WTC11 (cell line): ENCODE measurements at regions not wholly inside any gene's neighbourhood (a gene's known extent, or its start where the extent isn't known, plus 50 kb on each side); places are given as distances from the start of the nearest gene placed in this dataset.

Source experiments
- ATAC-seq: fragments of 200-7000 bp; cut with Tn5 transposase; 2 replicates; pipeline ENCODE4 v1.10.0; 2021; ENCODE audit warnings: mild to moderate bottlenecking, moderate library complexity
- CTCF ChIA-PET: fragments of 300-600 bp; sonication (Branson Sonifier 250); formaldehyde crosslinking; loops from one replicate; lab custom pipeline; 2021; ENCODE audit warnings: antibody characterized with exemption; lab: Charles Lee
- POLR2A ChIA-PET: fragments of 350-600 bp; sonication (Branson Sonifier 250); formaldehyde crosslinking; loops from one replicate; lab custom pipeline; 2021; ENCODE audit warnings: antibody characterized with exemption; lab: Charles Lee
- DNase-seq: peaks from one replicate; pipeline ENCODE4 v3.0.0; 2021; ENCODE audit warnings: low spot score
- H3K27ac Mint-ChIP-seq: 2 replicates; pipeline ENCODE4 v1.8.0; 2021; ENCODE audit warnings: mixed read lengths
- H3K27me3 Mint-ChIP-seq: 2 replicates; pipeline ENCODE4 v1.8.0; 2021; ENCODE audit warnings: low read depth, mild to moderate bottlenecking, moderate library complexity, mixed read lengths
- H3K36me3 Mint-ChIP-seq: 2 replicates; pipeline ENCODE4 v1.8.0; 2021; ENCODE audit warnings: mixed read lengths
- H3K4me1 Mint-ChIP-seq: 2 replicates; pipeline ENCODE4 v1.8.0; 2022; ENCODE audit warnings: mixed read lengths
- H3K4me3 Mint-ChIP-seq: 2 replicates; pipeline ENCODE4 v1.8.0; 2021; ENCODE audit warnings: mild to moderate bottlenecking, moderate library complexity, mixed read lengths
- H3K9me3 Mint-ChIP-seq: 2 replicates; pipeline ENCODE4 v1.8.0; 2021; ENCODE audit warnings: mixed read lengths
- ATF1 ChIP-seq: sonication (generic); formaldehyde crosslinking; IDR thresholded peaks from 2 replicates; pipeline ENCODE4 v1.8.1; 2023; ENCODE audit warnings: mild to moderate bottlenecking, moderate library complexity, missing genetic modification reagents
- ETV6 ChIP-seq: sonication (generic); formaldehyde crosslinking; IDR thresholded peaks from 2 replicates; pipeline ENCODE4 v1.8.1; 2022; ENCODE audit warnings: mild to moderate bottlenecking, missing genetic modification reagents
- FOXP1 ChIP-seq: sonication (generic); formaldehyde crosslinking; IDR thresholded peaks from 2 replicates; pipeline ENCODE4 v1.8.0; 2022; ENCODE audit warnings: missing genetic modification reagents, mild to moderate bottlenecking, moderate library complexity, borderline replicate concordance
- NFATC4 ChIP-seq: fragments of 250-450 bp; sonication (Bioruptor Pico); IDR thresholded peaks from 2 replicates; pipeline ENCODE4 v1.9.0; 2021; ENCODE audit warnings: mild to moderate bottlenecking
- SOX15 ChIP-seq: fragments of 250-450 bp; sonication (Bioruptor Pico); IDR thresholded peaks from 2 replicates; pipeline ENCODE4 v1.9.0; 2021; ENCODE audit warnings: mild to moderate bottlenecking
- TP53 ChIP-seq: sonication (generic); formaldehyde crosslinking; IDR thresholded peaks from 2 replicates; pipeline ENCODE4 v1.8.1; 2023; ENCODE audit warnings: mild to moderate bottlenecking, missing genetic modification reagents
- TF ChIP-seq, protein P1 (sequence below): fragments of 250-450 bp; sonication (Bioruptor Pico); IDR thresholded peaks from 2 replicates; pipeline ENCODE4 v1.9.0; 2021; ENCODE audit warnings: mild to moderate bottlenecking, borderline replicate concordance
- TF ChIP-seq, protein P2 (sequence below): sonication (generic); formaldehyde crosslinking; IDR thresholded peaks from 2 replicates; pipeline ENCODE4 v1.8.1; 2023; ENCODE audit warnings: mild to moderate bottlenecking, missing genetic modification reagents, borderline replicate concordance
- TF ChIP-seq, protein P3 (sequence below): sonication (generic); formaldehyde crosslinking; IDR thresholded peaks from 2 replicates; pipeline ENCODE4 v1.8.0; 2023; ENCODE audit warnings: missing genetic modification reagents, mild to moderate bottlenecking, borderline replicate concordance
- TF ChIP-seq, protein P4 (sequence below): fragments of 250-450 bp; sonication (Bioruptor Pico); IDR thresholded peaks from 2 replicates; pipeline ENCODE4 v1.8.0; 2021; ENCODE audit warnings: mild to moderate bottlenecking
- TF ChIP-seq, protein P5 (sequence below): fragments of 250-450 bp; sonication (Bioruptor Pico); IDR thresholded peaks from 2 replicates; pipeline ENCODE4 v2.1.2; 2022; ENCODE audit warnings: mild to moderate bottlenecking, moderate library complexity
- TF ChIP-seq, protein P6 (sequence below): sonication (generic); formaldehyde crosslinking; IDR thresholded peaks from 2 replicates; pipeline ENCODE4 v1.8.1; 2022; ENCODE audit warnings: missing genetic modification reagents, borderline replicate concordance

DNA sequence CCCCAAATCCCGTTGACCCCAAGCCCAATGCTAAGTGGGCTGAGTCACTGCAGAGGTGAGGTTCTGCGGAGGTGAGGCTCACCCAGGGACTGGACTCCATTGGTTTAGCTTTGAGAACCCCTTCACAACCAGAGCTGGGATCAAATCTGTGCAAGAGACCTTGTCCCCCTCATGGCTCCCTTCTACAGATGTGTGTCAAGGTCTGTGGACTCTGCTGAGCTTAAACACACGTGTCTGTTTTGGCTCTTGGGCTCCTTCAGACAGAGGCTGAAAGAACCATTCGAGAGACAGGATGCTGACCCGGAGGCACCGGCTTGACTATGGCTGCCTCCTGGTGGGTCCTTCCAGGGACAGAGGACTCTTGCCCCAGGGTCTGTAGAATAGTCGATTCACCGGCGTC is 190.3 kb downstream of the LPIN1 start (continued):
- TF ChIP-seq, protein P1, sequence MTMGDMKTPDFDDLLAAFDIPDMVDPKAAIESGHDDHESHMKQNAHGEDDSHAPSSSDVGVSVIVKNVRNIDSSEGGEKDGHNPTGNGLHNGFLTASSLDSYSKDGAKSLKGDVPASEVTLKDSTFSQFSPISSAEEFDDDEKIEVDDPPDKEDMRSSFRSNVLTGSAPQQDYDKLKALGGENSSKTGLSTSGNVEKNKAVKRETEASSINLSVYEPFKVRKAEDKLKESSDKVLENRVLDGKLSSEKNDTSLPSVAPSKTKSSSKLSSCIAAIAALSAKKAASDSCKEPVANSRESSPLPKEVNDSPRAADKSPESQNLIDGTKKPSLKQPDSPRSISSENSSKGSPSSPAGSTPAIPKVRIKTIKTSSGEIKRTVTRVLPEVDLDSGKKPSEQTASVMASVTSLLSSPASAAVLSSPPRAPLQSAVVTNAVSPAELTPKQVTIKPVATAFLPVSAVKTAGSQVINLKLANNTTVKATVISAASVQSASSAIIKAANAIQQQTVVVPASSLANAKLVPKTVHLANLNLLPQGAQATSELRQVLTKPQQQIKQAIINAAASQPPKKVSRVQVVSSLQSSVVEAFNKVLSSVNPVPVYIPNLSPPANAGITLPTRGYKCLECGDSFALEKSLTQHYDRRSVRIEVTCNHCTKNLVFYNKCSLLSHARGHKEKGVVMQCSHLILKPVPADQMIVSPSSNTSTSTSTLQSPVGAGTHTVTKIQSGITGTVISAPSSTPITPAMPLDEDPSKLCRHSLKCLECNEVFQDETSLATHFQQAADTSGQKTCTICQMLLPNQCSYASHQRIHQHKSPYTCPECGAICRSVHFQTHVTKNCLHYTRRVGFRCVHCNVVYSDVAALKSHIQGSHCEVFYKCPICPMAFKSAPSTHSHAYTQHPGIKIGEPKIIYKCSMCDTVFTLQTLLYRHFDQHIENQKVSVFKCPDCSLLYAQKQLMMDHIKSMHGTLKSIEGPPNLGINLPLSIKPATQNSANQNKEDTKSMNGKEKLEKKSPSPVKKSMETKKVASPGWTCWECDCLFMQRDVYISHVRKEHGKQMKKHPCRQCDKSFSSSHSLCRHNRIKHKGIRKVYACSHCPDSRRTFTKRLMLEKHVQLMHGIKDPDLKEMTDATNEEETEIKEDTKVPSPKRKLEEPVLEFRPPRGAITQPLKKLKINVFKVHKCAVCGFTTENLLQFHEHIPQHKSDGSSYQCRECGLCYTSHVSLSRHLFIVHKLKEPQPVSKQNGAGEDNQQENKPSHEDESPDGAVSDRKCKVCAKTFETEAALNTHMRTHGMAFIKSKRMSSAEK (CRISPR knock-in tag): no peak
- TF ChIP-seq, protein P2, sequence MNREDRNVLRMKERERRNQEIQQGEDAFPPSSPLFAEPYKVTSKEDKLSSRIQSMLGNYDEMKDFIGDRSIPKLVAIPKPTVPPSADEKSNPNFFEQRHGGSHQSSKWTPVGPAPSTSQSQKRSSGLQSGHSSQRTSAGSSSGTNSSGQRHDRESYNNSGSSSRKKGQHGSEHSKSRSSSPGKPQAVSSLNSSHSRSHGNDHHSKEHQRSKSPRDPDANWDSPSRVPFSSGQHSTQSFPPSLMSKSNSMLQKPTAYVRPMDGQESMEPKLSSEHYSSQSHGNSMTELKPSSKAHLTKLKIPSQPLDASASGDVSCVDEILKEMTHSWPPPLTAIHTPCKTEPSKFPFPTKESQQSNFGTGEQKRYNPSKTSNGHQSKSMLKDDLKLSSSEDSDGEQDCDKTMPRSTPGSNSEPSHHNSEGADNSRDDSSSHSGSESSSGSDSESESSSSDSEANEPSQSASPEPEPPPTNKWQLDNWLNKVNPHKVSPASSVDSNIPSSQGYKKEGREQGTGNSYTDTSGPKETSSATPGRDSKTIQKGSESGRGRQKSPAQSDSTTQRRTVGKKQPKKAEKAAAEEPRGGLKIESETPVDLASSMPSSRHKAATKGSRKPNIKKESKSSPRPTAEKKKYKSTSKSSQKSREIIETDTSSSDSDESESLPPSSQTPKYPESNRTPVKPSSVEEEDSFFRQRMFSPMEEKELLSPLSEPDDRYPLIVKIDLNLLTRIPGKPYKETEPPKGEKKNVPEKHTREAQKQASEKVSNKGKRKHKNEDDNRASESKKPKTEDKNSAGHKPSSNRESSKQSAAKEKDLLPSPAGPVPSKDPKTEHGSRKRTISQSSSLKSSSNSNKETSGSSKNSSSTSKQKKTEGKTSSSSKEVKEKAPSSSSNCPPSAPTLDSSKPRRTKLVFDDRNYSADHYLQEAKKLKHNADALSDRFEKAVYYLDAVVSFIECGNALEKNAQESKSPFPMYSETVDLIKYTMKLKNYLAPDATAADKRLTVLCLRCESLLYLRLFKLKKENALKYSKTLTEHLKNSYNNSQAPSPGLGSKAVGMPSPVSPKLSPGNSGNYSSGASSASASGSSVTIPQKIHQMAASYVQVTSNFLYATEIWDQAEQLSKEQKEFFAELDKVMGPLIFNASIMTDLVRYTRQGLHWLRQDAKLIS (CRISPR knock-in tag): no peak
- no peak for TF ChIP-seq ATF1 (CRISPR knock-in tag)
- TF ChIP-seq FOXP1 (CRISPR knock-in tag): no peak

DNA sequence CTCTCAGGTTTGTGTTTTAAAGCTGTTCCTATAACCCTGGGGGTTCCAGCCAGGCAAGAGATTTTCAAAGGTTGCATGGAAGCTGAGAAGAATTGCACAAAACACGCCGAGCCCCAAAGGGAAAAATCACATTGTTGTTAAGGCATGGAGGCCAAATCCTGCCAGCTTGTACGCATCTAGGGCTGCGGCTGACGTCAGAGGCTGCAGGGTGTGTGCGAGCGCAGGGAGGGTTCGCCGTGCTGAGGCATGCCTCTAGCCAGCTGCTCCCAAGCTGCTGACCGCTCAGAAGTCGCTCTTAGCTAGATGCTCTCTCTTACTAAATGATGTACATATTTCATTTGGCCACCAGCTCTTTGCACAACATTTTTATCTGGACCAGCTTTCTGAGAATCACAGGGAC is 191.8 kb downstream of the LPIN1 start:
- no peak overlapping the region for H3K27ac Mint-ChIP-seq
- peaks cover 11% of the 10 kb centered on the region for H3K4me1 Mint-ChIP-seq
- H3K4me3 Mint-ChIP-seq: no peak overlapping the region
- POLR2A ChIA-PET: no interaction called here
- no peaks in the 10 kb centered on the region for H3K27me3 Mint-ChIP-seq
- ATAC-seq (no peak), DNase-seq (no peak)
- CTCF ChIA-PET: no interaction called here
- H3K36me3 Mint-ChIP-seq: no peaks in the 10 kb centered on the region
- no peak for TF ChIP-seq TP53 (CRISPR knock-in tag)
- TF ChIP-seq, protein P3, sequence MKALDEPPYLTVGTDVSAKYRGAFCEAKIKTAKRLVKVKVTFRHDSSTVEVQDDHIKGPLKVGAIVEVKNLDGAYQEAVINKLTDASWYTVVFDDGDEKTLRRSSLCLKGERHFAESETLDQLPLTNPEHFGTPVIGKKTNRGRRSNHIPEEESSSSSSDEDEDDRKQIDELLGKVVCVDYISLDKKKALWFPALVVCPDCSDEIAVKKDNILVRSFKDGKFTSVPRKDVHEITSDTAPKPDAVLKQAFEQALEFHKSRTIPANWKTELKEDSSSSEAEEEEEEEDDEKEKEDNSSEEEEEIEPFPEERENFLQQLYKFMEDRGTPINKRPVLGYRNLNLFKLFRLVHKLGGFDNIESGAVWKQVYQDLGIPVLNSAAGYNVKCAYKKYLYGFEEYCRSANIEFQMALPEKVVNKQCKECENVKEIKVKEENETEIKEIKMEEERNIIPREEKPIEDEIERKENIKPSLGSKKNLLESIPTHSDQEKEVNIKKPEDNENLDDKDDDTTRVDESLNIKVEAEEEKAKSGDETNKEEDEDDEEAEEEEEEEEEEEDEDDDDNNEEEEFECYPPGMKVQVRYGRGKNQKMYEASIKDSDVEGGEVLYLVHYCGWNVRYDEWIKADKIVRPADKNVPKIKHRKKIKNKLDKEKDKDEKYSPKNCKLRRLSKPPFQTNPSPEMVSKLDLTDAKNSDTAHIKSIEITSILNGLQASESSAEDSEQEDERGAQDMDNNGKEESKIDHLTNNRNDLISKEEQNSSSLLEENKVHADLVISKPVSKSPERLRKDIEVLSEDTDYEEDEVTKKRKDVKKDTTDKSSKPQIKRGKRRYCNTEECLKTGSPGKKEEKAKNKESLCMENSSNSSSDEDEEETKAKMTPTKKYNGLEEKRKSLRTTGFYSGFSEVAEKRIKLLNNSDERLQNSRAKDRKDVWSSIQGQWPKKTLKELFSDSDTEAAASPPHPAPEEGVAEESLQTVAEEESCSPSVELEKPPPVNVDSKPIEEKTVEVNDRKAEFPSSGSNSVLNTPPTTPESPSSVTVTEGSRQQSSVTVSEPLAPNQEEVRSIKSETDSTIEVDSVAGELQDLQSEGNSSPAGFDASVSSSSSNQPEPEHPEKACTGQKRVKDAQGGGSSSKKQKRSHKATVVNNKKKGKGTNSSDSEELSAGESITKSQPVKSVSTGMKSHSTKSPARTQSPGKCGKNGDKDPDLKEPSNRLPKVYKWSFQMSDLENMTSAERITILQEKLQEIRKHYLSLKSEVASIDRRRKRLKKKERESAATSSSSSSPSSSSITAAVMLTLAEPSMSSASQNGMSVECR: no peak
- no peak for TF ChIP-seq SOX15 (CRISPR knock-in tag)
- no peak for TF ChIP-seq ETV6
- TF ChIP-seq, protein P4, sequence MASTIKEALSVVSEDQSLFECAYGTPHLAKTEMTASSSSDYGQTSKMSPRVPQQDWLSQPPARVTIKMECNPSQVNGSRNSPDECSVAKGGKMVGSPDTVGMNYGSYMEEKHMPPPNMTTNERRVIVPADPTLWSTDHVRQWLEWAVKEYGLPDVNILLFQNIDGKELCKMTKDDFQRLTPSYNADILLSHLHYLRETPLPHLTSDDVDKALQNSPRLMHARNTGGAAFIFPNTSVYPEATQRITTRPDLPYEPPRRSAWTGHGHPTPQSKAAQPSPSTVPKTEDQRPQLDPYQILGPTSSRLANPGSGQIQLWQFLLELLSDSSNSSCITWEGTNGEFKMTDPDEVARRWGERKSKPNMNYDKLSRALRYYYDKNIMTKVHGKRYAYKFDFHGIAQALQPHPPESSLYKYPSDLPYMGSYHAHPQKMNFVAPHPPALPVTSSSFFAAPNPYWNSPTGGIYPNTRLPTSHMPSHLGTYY (CRISPR knock-in tag): no peak
- TF ChIP-seq, protein P5, sequence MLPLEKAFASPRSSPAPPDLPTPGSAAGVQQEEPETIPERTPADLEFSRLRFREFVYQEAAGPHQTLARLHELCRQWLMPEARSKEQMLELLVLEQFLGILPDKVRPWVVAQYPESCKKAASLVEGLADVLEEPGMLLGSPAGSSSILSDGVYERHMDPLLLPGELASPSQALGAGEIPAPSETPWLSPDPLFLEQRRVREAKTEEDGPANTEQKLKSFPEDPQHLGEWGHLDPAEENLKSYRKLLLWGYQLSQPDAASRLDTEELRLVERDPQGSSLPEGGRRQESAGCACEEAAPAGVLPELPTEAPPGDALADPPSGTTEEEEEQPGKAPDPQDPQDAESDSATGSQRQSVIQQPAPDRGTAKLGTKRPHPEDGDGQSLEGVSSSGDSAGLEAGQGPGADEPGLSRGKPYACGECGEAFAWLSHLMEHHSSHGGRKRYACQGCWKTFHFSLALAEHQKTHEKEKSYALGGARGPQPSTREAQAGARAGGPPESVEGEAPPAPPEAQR (CRISPR knock-in tag): no peak
- TF ChIP-seq, protein P6, sequence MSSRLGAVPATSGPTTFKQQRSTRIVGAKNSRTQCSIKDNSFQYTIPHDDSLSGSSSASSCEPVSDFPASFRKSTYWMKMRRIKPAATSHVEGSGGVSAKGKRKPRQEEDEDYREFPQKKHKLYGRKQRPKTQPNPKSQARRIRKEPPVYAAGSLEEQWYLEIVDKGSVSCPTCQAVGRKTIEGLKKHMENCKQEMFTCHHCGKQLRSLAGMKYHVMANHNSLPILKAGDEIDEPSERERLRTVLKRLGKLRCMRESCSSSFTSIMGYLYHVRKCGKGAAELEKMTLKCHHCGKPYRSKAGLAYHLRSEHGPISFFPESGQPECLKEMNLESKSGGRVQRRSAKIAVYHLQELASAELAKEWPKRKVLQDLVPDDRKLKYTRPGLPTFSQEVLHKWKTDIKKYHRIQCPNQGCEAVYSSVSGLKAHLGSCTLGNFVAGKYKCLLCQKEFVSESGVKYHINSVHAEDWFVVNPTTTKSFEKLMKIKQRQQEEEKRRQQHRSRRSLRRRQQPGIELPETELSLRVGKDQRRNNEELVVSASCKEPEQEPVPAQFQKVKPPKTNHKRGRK (CRISPR knock-in tag): no peak
- TF ChIP-seq NFATC4 (CRISPR knock-in tag): no peak
- H3K9me3 Mint-ChIP-seq: no peaks in the 10 kb centered on the region
